Adrenal gland (tissue), 5 donors: ENCODE measurements at regions not wholly inside any gene's neighbourhood (a gene's known extent, or its start where the extent isn't known, plus 50 kb on each side); places are given as distances from the start of the nearest gene placed in this dataset.

Experiments
- POLR2A ChIP-seq, 2 donors: fragments of 450-650 bp; IDR thresholded peaks; one replicate each; pipeline ENCODE4 v1.6.1; 2017; ENCODE audit warnings: antibody characterized with exemption in 2 of 2, mild to moderate bottlenecking in 2 of 2, moderate library complexity in 1 of 2
- TF ChIP-seq, protein P1 (sequence below), 6 experiments: fragments of 450-650 bp in 4 of 6; fragments of 200-600 bp in 2 of 6; sonication (generic) in 1 of 6; IDR thresholded peaks; 1 replicate in 5 of 6; 2 replicates in 1 of 6; pipeline versions ENCODE4 v1.5.1 to v1.8.0; 2016 to 2021; ENCODE audit warnings: antibody characterized with exemption in 6 of 6, mild to moderate bottlenecking in 2 of 6, moderate library complexity in 1 of 6
- donor health status: DM: no; HTN: no; CAD: no.

- TF ChIP-seq, protein P1, sequence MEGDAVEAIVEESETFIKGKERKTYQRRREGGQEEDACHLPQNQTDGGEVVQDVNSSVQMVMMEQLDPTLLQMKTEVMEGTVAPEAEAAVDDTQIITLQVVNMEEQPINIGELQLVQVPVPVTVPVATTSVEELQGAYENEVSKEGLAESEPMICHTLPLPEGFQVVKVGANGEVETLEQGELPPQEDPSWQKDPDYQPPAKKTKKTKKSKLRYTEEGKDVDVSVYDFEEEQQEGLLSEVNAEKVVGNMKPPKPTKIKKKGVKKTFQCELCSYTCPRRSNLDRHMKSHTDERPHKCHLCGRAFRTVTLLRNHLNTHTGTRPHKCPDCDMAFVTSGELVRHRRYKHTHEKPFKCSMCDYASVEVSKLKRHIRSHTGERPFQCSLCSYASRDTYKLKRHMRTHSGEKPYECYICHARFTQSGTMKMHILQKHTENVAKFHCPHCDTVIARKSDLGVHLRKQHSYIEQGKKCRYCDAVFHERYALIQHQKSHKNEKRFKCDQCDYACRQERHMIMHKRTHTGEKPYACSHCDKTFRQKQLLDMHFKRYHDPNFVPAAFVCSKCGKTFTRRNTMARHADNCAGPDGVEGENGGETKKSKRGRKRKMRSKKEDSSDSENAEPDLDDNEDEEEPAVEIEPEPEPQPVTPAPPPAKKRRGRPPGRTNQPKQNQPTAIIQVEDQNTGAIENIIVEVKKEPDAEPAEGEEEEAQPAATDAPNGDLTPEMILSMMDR (IDR thresholded peaks at IDR 0.05): no peak
- no peak for TF ChIP-seq POLR2A (IDR thresholded peaks at IDR 0.05)
These were observed 350.9 kb downstream of the LTN1 start for GRCh38 chr21:28641731-28642130.
